Liver (tissue), 7 donors: ENCODE measurements at regions not wholly inside any gene's neighbourhood (a gene's known extent, or its start where the extent isn't known, plus 50 kb on each side); places are given as distances from the start of the nearest gene placed in this dataset.

ENCODE experiments used
- DNase-seq: peaks from one replicate; pipeline ENCODE4 v3.0.0-alpha.2; 2017; ENCODE audit warnings: low spot score
- H3K27ac ChIP-seq, 2 donors: one replicate each; pipeline ENCODE4 v1.7.0; 2013; ENCODE audit warnings: inconsistent platforms in 2 of 2, low read length in 2 of 2, control low read depth in 1 of 2, low read depth in 1 of 2, mild to moderate bottlenecking in 1 of 2
- H3K27me3 ChIP-seq, 4 donors: one replicate each; pipeline versions ENCODE4 v1.6.1 to v1.7.0; 2013; ENCODE audit warnings: low read length in 3 of 4, inconsistent platforms in 1 of 4, mild to moderate bottlenecking in 1 of 4, moderate library complexity in 1 of 4; ENCODE audit not compliant: control insufficient read depth in 4 of 4, insufficient read depth in 4 of 4
- H3K36me3 ChIP-seq, 4 donors: one replicate each; pipeline versions ENCODE4 v1.6.1 to v1.7.0; 2013; ENCODE audit warnings: low read length in 3 of 4, mild to moderate bottlenecking in 3 of 4, low read depth in 1 of 4, moderate library complexity in 1 of 4; ENCODE audit not compliant: control insufficient read depth in 4 of 4, insufficient read depth in 3 of 4
- H3K4me1 ChIP-seq, 4 donors: one replicate each; pipeline versions ENCODE4 v1.6.1 to v1.7.0; 2013; ENCODE audit warnings: low read length in 3 of 4, mild to moderate bottlenecking in 3 of 4, moderate library complexity in 1 of 4; ENCODE audit not compliant: control insufficient read depth in 4 of 4, insufficient read depth in 4 of 4
- H3K4me3 ChIP-seq, 3 donors: one replicate each; pipeline versions ENCODE4 v1.6.1 to v1.7.0; 2013; ENCODE audit warnings: low read length in 3 of 3, control low read depth in 1 of 3, low read depth in 1 of 3, mild to moderate bottlenecking in 1 of 3
- H3K9ac ChIP-seq, 2 donors: one replicate each; pipeline ENCODE4 v1.7.0; 2013; ENCODE audit warnings: low read length in 2 of 2, mild to moderate bottlenecking in 2 of 2, moderate library complexity in 2 of 2, control low read depth in 1 of 2, low read depth in 1 of 2
- H3K9me3 ChIP-seq, 4 donors: one replicate each; pipeline versions ENCODE4 v1.6.1 to v1.7.0; 2013; ENCODE audit warnings: low read length in 3 of 4; ENCODE audit not compliant: control insufficient read depth in 4 of 4
- EGR1 ChIP-seq, 2 donors: IDR thresholded peaks; 2 replicates each; pipeline ENCODE4 v1.6.1; 2016 to 2018; ENCODE audit warnings: antibody characterized with exemption in 2 of 2, low read depth in 2 of 2
- GABPA ChIP-seq, 2 donors: IDR thresholded peaks in 1 of 2; conservative IDR thresholded peaks in 1 of 2; 2 replicates each; pipeline ENCODE4 v1.6.1; 2016; ENCODE audit warnings: antibody characterized with exemption in 2 of 2, mild to moderate bottlenecking in 1 of 2, moderate library complexity in 1 of 2
- HNF4G ChIP-seq: IDR thresholded peaks from 2 replicates; pipeline ENCODE4 v1.6.1; 2016; ENCODE audit warnings: antibody characterized with exemption
- NR2F2 ChIP-seq: IDR thresholded peaks from 2 replicates; pipeline ENCODE4 v1.6.1; 2016; ENCODE audit warnings: antibody characterized with exemption
- REST ChIP-seq: IDR thresholded peaks from 2 replicates; pipeline ENCODE4 v1.6.1; 2016; ENCODE audit warnings: antibody characterized with exemption, mild to moderate bottlenecking
- ZBTB33 ChIP-seq: IDR thresholded peaks from 2 replicates; pipeline ENCODE4 v1.6.1; 2016; ENCODE audit warnings: antibody characterized with exemption
- WGBS: extraction: QIAGEN DNeasy Blood & Tissue Kit; methylation state at CpG from one replicate; pipeline ENCODE4 v1.1.7; 2013; 5-methylcytosine and 5-hydroxymethylcytosine counted together
- donor health status: healthy.
- donor health status: healthy.
- donor health status: healthy.
- donor health status: healthy.

DNA sequence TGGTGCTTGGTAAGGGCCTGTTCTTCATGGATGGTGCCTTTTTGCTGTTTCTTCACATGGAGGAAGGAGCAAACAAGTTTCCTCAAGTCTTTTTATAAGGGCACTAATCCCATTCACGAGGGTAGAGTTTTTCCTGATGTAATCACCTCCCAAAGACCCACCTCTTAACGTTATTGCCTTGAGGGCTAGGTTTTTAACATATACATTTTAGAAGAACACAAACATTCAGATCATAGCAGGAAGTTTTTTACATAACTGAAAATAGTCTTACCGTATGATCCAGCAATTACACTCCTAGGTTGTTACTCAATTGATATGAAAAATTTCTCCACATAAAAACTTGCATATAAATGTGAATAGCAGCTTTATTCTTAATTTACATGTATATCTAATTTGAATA, 976.3 kb downstream of the DSC3 start:
- Histone ChIP-seq H3K27ac (no peak overlapping the region), H3K4me3 (no peak overlapping the region), H3K4me1 (no peaks in the 10 kb centered on the region), H3K36me3 (no peaks in the 10 kb centered on the region), H3K9ac (no peak overlapping the region), H3K27me3 (no peaks in the 10 kb centered on the region), H3K9me3 (no peaks in the 10 kb centered on the region)
- DNase-seq, result no peak
- TF ChIP-seq EGR1 (IDR thresholded peaks at IDR 0.05; ENCODE audit: low read depth in 2 of 2) (no peak), GABPA (IDR thresholded peaks at IDR 0.05 in 1 of 2, conservative IDR thresholded peaks at IDR 0.05 in 1 of 2) (no peak), HNF4G (no peak), NR2F2 (no peak)
- 41% methylated on average over 3 of the region's 3 CpGs for WGBS

DNA sequence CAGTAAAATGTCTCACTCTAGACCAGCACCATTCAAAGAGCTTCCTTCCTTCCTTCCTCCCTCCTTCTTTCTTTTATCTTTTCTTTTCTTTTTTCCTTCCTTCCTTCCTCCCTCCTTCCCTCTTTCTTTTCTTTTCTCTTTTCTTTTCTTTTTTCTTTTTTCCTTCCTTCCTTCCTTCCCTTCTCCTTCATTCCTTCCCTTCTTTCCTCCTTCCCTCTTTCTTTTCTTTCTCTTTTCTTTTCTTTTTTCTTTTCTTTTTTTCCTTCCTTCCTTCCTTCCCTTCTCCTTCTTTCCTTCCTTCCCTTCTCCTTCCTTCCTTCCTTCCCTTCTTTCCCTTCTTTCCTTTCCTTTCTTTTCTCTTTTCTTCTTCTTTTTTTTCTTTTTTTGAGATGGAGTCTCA, 985.1 kb downstream of the DSC3 start:
- H3K9ac ChIP-seq, result no peak overlapping the region

More for the DNA sequence above, 985.1 kb downstream of the DSC3 start:
- Histone ChIP-seq H3K36me3 (no peaks in the 10 kb centered on the region), H3K9me3 (no peaks in the 10 kb centered on the region), H3K4me1 (no peaks in the 10 kb centered on the region), H3K4me3 (no peak overlapping the region), H3K27me3 (no peaks in the 10 kb centered on the region), H3K27ac (no peak overlapping the region)
- TF ChIP-seq REST (no peak), ZBTB33 (no peak)
- DNase-seq, result no peak
